ENCODE measurements at regions not wholly inside any gene's neighbourhood (a gene's known extent, or its start where the extent isn't known, plus 50 kb on each side); places are given as distances from the start of the nearest gene placed in this dataset.

- no peak overlapping the region for H3K4me3 ChIP-seq
- no peak overlapping the region for H3K27ac ChIP-seq
- no peaks in the 10 kb centered on the region for H3K4me1 ChIP-seq
- intact Hi-C loops (cut with DNase I), result no loop called here
- TF ChIP-seq CTCF (IDR thresholded peaks at IDR 0.05), result no peak
- no peaks in the 10 kb centered on the region for H3K36me3 ChIP-seq
- no peaks in the 10 kb centered on the region for H3K9me3 ChIP-seq
- DNase-seq (ENCODE audit: low spot score in 2 of 2), result no peak
- no peaks in the 10 kb centered on the region for H3K27me3 ChIP-seq
Measured at GRCh38 chr6:134690048-134690447, 259.9 kb downstream of the ALDH8A1 start.

GRCh38 chr6:134689641-134690040 lies 260.3 kb downstream of the ALDH8A1 start:
- no peaks in the 10 kb centered on the region for H3K27me3 ChIP-seq

GRCh38 chr6:134689177-134689576 lies 260.7 kb downstream of the ALDH8A1 start:
- Histone ChIP-seq H3K27ac (no peak overlapping the region), H3K4me3 (no peak overlapping the region), H3K9me3 (no peaks in the 10 kb centered on the region), H3K36me3 (no peaks in the 10 kb centered on the region), H3K4me1 (no peaks in the 10 kb centered on the region), H3K27me3 (no peaks in the 10 kb centered on the region)
- intact Hi-C loops (cut with DNase I), result no loop called here
- TF ChIP-seq CTCF (IDR thresholded peaks at IDR 0.05), result no peak
- DNase-seq (ENCODE audit: low spot score in 2 of 2), result no peak

More at GRCh38 chr6:134689641-134690040, 260.3 kb downstream of the ALDH8A1 start:
- no peak for DNase-seq (ENCODE audit: low spot score in 2 of 2)
- no peak overlapping the region for H3K27ac ChIP-seq
- H3K4me1 ChIP-seq, result no peaks in the 10 kb centered on the region
- no peak for TF ChIP-seq CTCF (IDR thresholded peaks at IDR 0.05)
- no peaks in the 10 kb centered on the region for H3K9me3 ChIP-seq
- H3K36me3 ChIP-seq, result no peaks in the 10 kb centered on the region
- intact Hi-C loops (cut with DNase I), result no loop called here
- H3K4me3 ChIP-seq, result no peak overlapping the region

DNA sequence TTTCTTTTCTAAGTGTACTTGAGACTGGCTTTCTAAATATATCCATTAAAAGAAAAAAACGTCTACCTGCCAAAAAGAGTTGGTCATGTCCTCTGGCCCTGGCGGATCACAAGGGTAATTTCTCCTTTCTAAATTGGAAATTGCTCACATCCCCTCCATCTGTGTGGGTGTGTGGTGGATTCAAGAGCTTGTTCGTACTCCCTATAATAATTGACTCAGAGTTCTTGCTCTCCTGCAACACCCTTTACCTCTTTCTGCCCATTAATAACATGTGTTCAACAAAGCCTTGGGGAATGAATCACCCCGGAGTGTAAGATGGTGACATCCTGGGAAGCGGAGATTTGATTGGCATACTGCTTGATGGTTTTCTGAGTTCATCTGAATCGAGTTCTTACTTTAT lies 263.8 kb downstream of the ALDH8A1 start:
- no peak for TF ChIP-seq CTCF (IDR thresholded peaks at IDR 0.05)
- Histone ChIP-seq H3K27me3 (no peaks in the 10 kb centered on the region), H3K4me3 (no peak overlapping the region), H3K36me3 (no peaks in the 10 kb centered on the region), H3K27ac (no peak overlapping the region), H3K4me1 (no peaks in the 10 kb centered on the region), H3K9me3 (no peaks in the 10 kb centered on the region)
- intact Hi-C loops (cut with DNase I), result no loop called here
- DNase-seq (ENCODE audit: low spot score in 2 of 2), result no peak

GRCh38 chr6:134684423-134684795 lies 265.5 kb downstream of the ALDH8A1 start:
- Histone ChIP-seq H3K9me3 (no peaks in the 10 kb centered on the region), H3K36me3 (no peaks in the 10 kb centered on the region), H3K4me1 (no peaks in the 10 kb centered on the region), H3K27ac (no peak overlapping the region), H3K27me3 (no peaks in the 10 kb centered on the region), H3K4me3 (no peak overlapping the region)
- no peak for TF ChIP-seq CTCF (IDR thresholded peaks at IDR 0.05)
- intact Hi-C loops (cut with DNase I), result no loop called here
- no peak for DNase-seq (ENCODE audit: low spot score in 2 of 2)

DNA sequence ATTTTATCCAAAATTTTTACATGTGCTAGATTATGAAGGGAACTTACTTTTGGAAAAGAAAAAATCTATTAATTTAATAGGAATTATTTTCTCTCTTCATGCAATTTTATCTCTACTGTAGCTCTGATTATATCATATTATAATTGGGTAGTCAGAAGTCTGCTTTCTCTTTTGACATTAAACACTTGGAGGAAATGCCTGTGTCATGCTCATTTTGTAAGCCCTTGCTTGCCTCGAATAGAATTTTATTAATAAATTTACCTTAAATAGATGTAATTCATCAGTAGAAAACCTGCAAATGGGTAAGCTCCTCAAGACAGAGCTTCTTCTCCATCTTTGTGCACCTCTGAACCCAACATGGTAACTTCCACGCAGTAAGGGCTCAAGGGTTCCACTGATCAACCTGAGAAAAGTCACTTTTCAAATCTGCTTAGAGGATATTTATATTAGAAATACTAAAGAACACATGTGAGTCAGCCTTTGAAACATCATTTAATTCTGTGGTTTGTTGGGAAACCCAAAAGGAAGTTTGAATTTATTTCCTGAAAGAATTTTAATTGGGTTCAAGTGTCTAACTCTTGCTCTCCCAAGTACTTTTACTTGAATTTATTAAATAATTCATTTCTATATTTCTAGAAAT lies 266.0 kb downstream of the ALDH8A1 start:
- H3K36me3 ChIP-seq, result no peaks in the 10 kb centered on the region
- H3K27me3 ChIP-seq, result no peaks in the 10 kb centered on the region
- intact Hi-C loops (cut with DNase I), result no loop called here
- H3K4me1 ChIP-seq, result no peaks in the 10 kb centered on the region
- no peak for TF ChIP-seq CTCF (IDR thresholded peaks at IDR 0.05)
- no peaks in the 10 kb centered on the region for H3K9me3 ChIP-seq
- DNase-seq (ENCODE audit: low spot score in 2 of 2), result no peak
- H3K4me3 ChIP-seq, result no peak overlapping the region
- no peak overlapping the region for H3K27ac ChIP-seq

All from ascending aorta (tissue), 2 donors.